ENCODE measurements at regions not wholly inside any gene's neighbourhood (a gene's known extent, or its start where the extent isn't known, plus 50 kb on each side); places are given as distances from the start of the nearest gene placed in this dataset.
A peak's percentile ranks its signal among the peaks of the same experiment; 100 is the strongest.

- Mint-ChIP-seq H3K9me3 (no peaks in the 10 kb centered on the region), H3K27me3 (peaks cover 5% of the 10 kb centered on the region), H3K36me3 (ENCODE audit: low read depth) (no peaks in the 10 kb centered on the region), H3K4me3 (peak overlapping the region; percentile 63), H3K4me1 (peaks cover 18% of the 10 kb centered on the region), H3K27ac (peak overlapping the region; percentile 90)
- no peak for ATAC-seq (replicated peaks)
These were observed 105.4 kb upstream of the AKIRIN2 start for GRCh38 chr6:87807475-87807874.

DNA sequence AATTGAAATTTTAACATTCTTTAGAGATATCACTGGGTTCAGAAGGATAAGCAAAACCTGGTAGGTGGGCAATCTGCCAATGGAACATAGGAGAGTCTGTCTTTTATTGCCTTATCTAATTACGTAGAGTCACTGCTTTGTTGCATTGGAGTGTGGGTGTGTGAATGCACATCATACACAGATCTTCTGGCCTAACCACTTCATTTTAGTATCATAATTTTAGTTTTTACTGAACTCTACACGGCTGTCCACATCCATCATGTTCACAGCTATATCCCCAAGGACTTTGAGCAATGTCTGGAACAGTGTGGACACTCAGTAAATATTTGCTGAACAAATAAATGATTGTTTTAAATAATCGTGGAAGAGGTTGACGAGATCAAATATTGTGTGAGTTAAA, 104.6 kb upstream of the AKIRIN2 start:
- no peaks in the 10 kb centered on the region for H3K9me3 Mint-ChIP-seq
- H3K36me3 Mint-ChIP-seq (ENCODE audit: low read depth): no peaks in the 10 kb centered on the region
- ATAC-seq (replicated peaks): no peak
- H3K27me3 Mint-ChIP-seq: no peaks in the 10 kb centered on the region
- H3K4me1 Mint-ChIP-seq: peaks cover 18% of the 10 kb centered on the region
- H3K4me3 Mint-ChIP-seq: no peak overlapping the region
- peak overlapping the region; percentile 90 for H3K27ac Mint-ChIP-seq

DNA sequence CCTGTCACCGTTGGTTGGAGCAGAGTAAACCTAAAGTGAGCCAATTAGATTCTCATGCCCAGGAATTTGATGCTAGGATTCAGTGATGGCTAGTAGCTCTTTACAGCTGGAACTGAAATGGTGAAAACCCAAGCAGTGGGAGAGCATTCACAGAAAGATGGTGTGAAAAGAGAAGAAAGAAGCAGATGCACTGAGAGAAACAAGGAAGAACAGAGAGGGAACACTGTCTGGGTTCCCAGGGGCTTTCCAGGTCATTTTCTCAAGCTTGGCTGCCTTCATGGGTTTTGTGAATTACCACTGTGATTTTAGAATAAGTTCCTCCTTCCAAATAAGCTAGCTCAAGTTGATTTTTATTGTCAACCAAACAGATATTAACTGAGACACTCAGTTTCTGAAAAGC, 104.1 kb upstream of the AKIRIN2 start:
- no peaks in the 10 kb centered on the region for H3K9me3 Mint-ChIP-seq
- H3K4me1 Mint-ChIP-seq: peaks cover 18% of the 10 kb centered on the region
- no peak for ATAC-seq (replicated peaks)
- no peak overlapping the region for H3K27ac Mint-ChIP-seq
- no peak overlapping the region for H3K4me3 Mint-ChIP-seq
- no peaks in the 10 kb centered on the region for H3K36me3 Mint-ChIP-seq (ENCODE audit: low read depth)
- no peaks in the 10 kb centered on the region for H3K27me3 Mint-ChIP-seq

- no peaks in the 10 kb centered on the region for H3K9me3 Mint-ChIP-seq
- H3K27me3 Mint-ChIP-seq: no peaks in the 10 kb centered on the region
- H3K27ac Mint-ChIP-seq: no peak overlapping the region
- peaks cover 18% of the 10 kb centered on the region for H3K4me1 Mint-ChIP-seq
- no peak for ATAC-seq (replicated peaks)
- H3K4me3 Mint-ChIP-seq: no peak overlapping the region
- H3K36me3 Mint-ChIP-seq (ENCODE audit: low read depth): no peaks in the 10 kb centered on the region
These were observed 101.8 kb upstream of the AKIRIN2 start for GRCh38 chr6:87803791-87804190.

DNA sequence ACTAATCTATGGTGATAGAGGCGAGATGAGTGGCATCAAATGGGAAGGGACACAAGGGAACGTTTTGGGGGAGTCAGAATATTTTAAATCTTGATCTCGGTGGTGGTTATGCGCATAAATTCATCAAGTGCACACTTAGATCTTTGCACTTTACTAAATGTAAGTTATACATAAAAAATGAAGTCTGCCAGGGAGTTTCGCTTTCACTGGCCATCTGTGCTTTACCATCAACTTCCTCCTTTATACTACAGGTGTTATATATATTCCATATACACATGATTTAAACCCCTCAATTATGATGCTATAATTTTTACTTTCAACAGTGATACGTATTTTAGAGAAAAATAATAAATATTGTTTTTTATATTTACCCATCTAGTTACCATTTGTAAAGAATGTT, 97.6 kb upstream of the AKIRIN2 start:
- H3K27ac Mint-ChIP-seq: no peak overlapping the region
- H3K9me3 Mint-ChIP-seq: no peaks in the 10 kb centered on the region
- no peaks in the 10 kb centered on the region for H3K4me1 Mint-ChIP-seq
- no peaks in the 10 kb centered on the region for H3K27me3 Mint-ChIP-seq
- ATAC-seq (replicated peaks): no peak
- no peaks in the 10 kb centered on the region for H3K36me3 Mint-ChIP-seq (ENCODE audit: low read depth)
- no peak overlapping the region for H3K4me3 Mint-ChIP-seq

- no peak for ATAC-seq (replicated peaks)
- H3K9me3 Mint-ChIP-seq: no peaks in the 10 kb centered on the region
- H3K27ac Mint-ChIP-seq: no peak overlapping the region
- H3K27me3 Mint-ChIP-seq: no peaks in the 10 kb centered on the region
- no peaks in the 10 kb centered on the region for H3K36me3 Mint-ChIP-seq (ENCODE audit: low read depth)
- H3K4me1 Mint-ChIP-seq: no peaks in the 10 kb centered on the region
- no peak overlapping the region for H3K4me3 Mint-ChIP-seq
These were observed 96.6 kb upstream of the AKIRIN2 start for GRCh38 chr6:87798393-87799278.

DNA sequence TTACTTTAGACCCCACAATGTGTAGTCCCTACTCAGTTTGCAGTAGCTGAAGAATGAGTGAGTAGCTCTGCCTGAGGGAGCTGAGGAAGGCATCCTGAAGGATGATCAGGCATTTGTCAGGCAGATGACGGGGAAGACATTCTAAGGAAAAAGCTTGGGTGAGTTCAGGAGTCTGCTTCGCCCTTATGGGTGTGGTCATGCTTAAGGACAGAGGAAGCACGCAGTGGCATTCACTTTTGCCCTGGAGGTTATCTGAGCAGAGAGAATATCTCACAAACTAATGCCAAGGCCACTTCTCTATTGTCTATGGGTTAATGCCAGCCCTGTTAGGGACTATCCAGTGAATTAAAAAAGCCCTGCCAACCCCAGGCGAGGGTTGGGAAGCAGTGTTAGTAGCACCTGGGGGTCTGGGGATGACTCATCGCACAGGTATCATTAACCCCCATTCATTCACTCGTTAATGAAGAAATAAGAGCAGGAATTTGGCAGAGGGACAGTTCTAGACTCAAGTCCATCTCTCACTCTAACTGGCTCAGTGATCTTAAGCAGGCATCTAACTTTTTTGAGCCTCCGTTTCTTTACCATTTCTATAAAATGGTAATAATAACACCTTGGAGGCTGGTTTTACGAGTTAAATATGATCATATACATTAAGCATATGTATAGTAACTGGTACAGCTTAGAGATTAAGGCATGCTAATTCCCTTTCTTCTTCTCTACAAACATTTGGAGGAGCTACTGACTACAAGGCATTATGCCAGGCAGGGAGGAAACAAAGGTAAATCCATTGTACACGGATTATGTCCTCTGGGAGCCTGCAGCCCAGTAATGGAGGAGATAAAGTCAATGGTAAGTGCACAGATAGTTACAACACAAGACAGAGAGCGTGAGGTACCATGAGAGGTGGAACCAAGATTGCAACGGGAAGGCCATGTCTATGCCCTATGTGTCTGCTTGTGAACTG, 93.2 kb upstream of the AKIRIN2 start:
- H3K27me3 Mint-ChIP-seq: no peaks in the 10 kb centered on the region
- no peak overlapping the region for H3K4me3 Mint-ChIP-seq
- H3K9me3 Mint-ChIP-seq: no peaks in the 10 kb centered on the region

DNA sequence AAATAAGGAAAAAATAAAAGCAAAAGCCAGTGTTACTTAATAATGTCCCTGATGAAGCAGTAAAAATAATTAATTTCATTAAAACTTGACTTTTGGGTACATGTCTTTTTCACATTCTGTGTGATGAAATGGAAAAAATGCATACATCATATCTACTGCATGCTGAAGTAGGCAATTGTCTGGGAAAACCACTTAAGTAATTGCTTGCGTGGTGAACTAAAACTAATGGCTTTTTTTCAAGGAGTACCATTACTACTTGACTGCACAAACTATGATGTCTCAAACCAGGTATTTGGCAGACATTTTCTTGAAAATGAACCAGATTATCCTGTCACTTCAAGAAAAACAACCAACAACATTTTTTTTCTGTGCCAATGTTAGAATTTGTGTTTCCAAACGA, 91.3 kb upstream of the AKIRIN2 start:
- Mint-ChIP-seq H3K36me3 (ENCODE audit: low read depth) (no peaks in the 10 kb centered on the region), H3K4me3 (no peak overlapping the region), H3K27ac (no peak overlapping the region), H3K4me1 (no peaks in the 10 kb centered on the region), H3K9me3 (no peaks in the 10 kb centered on the region), H3K27me3 (no peaks in the 10 kb centered on the region)
- ATAC-seq (replicated peaks): no peak

More for the DNA sequence above, 93.2 kb upstream of the AKIRIN2 start:
- no peaks in the 10 kb centered on the region for H3K36me3 Mint-ChIP-seq (ENCODE audit: low read depth)
- H3K27ac Mint-ChIP-seq: no peak overlapping the region
- H3K4me1 Mint-ChIP-seq: no peaks in the 10 kb centered on the region
- ATAC-seq (replicated peaks): no peak

GRCh38 chr6:87791982-87792381, 89.9 kb upstream of the AKIRIN2 start:
- Mint-ChIP-seq H3K4me3 (no peak overlapping the region), H3K4me1 (no peaks in the 10 kb centered on the region), H3K27me3 (no peaks in the 10 kb centered on the region), H3K27ac (no peak overlapping the region), H3K36me3 (ENCODE audit: low read depth) (no peaks in the 10 kb centered on the region), H3K9me3 (no peaks in the 10 kb centered on the region)
- no peak for ATAC-seq (replicated peaks)

- ATAC-seq (replicated peaks): no peak
- H3K27ac Mint-ChIP-seq: no peak overlapping the region
- no peaks in the 10 kb centered on the region for H3K4me1 Mint-ChIP-seq
- no peaks in the 10 kb centered on the region for H3K27me3 Mint-ChIP-seq
- no peaks in the 10 kb centered on the region for H3K9me3 Mint-ChIP-seq
- no peaks in the 10 kb centered on the region for H3K36me3 Mint-ChIP-seq (ENCODE audit: low read depth)
- no peak overlapping the region for H3K4me3 Mint-ChIP-seq
These were observed 89.5 kb upstream of the AKIRIN2 start for GRCh38 chr6:87791485-87791884.

DNA sequence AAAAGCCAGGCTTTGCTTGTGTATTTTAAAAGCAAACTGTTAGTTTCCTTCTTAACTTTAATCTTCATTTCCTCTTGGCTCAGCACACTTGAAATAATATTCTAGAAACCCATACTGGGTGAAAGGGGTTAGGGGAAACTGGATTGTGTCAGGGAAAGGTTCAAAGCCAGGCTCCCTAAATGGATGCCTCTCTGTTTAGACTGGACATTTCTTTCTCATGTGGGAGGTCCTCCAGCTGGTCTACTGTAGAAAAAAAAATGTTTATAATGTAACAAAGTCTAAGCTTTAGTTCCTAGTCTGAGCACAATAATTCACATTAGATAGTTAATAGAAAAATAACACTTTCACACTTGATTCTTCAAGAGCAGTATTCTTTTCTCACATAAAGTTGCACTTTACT, 89.0 kb upstream of the AKIRIN2 start:
- H3K9me3 Mint-ChIP-seq: no peaks in the 10 kb centered on the region
- H3K4me3 Mint-ChIP-seq: no peak overlapping the region
- H3K27me3 Mint-ChIP-seq: no peaks in the 10 kb centered on the region
- ATAC-seq (replicated peaks): no peak
- no peaks in the 10 kb centered on the region for H3K36me3 Mint-ChIP-seq (ENCODE audit: low read depth)
- H3K27ac Mint-ChIP-seq: no peak overlapping the region
- no peaks in the 10 kb centered on the region for H3K4me1 Mint-ChIP-seq

- H3K27ac Mint-ChIP-seq: no peak overlapping the region
- H3K27me3 Mint-ChIP-seq: no peaks in the 10 kb centered on the region
These were observed 87.9 kb upstream of the AKIRIN2 start for GRCh38 chr6:87789900-87790290.

GRCh38 chr6:87789198-87789899, 87.3 kb upstream of the AKIRIN2 start:
- no peaks in the 10 kb centered on the region for H3K27me3 Mint-ChIP-seq
- no peaks in the 10 kb centered on the region for H3K9me3 Mint-ChIP-seq
- H3K27ac Mint-ChIP-seq: no peak overlapping the region
- no peaks in the 10 kb centered on the region for H3K4me1 Mint-ChIP-seq
- ATAC-seq (replicated peaks): no peak
- H3K4me3 Mint-ChIP-seq: no peak overlapping the region
- H3K36me3 Mint-ChIP-seq (ENCODE audit: low read depth): no peaks in the 10 kb centered on the region

More at GRCh38 chr6:87789900-87790290, 87.9 kb upstream of the AKIRIN2 start:
- Mint-ChIP-seq H3K9me3 (no peaks in the 10 kb centered on the region), H3K4me1 (no peaks in the 10 kb centered on the region), H3K36me3 (ENCODE audit: low read depth) (no peaks in the 10 kb centered on the region), H3K4me3 (no peak overlapping the region)
- ATAC-seq (replicated peaks): no peak

DNA sequence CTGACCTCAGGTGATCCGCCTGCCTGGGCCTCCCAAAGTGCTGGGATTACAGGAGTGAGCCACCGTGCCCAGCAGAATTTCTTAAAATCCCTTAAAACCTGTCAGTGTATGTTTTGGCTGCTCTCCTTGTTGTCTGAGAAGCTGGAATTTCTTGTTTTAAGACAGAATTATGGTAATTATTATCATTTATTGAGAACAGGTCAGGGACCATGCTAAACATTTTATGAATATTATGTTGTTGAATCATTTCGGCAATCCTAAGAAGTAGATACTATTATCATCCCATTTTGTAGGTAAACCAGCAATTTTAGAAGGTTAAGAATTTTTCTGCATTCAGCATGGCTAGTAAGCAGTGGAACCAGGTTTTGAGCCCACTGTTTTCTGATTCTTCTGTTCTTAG, 86.1 kb upstream of the AKIRIN2 start:
- H3K4me1 Mint-ChIP-seq: no peaks in the 10 kb centered on the region
- no peak for ATAC-seq (replicated peaks)
- H3K27ac Mint-ChIP-seq: no peak overlapping the region
- no peak overlapping the region for H3K4me3 Mint-ChIP-seq
- no peaks in the 10 kb centered on the region for H3K9me3 Mint-ChIP-seq
- H3K36me3 Mint-ChIP-seq (ENCODE audit: low read depth): no peaks in the 10 kb centered on the region
- no peaks in the 10 kb centered on the region for H3K27me3 Mint-ChIP-seq
